Tibial nerve (tissue), 4 donors: ENCODE measurements at regions not wholly inside any gene's neighbourhood (a gene's known extent, or its start where the extent isn't known, plus 50 kb on each side); places are given as distances from the start of the nearest gene placed in this dataset.
"Not testable (repeated sequence)": the region's sequence is repeated elsewhere in the genome, so short reads cannot be mapped to it uniquely, and the experiment has no call there.

Experiments
- DNase-seq, 2 donors: peaks; one replicate each; pipeline ENCODE4 v3.0.0-alpha.2; 2019; ENCODE audit warnings: low spot score in 2 of 2
- H3K27ac ChIP-seq, 4 donors: fragments of 200-600 bp; sonication (generic) in 3 of 4; one replicate each; pipeline ENCODE4 v1.5.1; 2017 to 2019; ENCODE audit warnings: mild to moderate bottlenecking in 1 of 4
- H3K27me3 ChIP-seq, 2 donors: fragments of 200-600 bp; sonication (generic) in 1 of 2; one replicate each; pipeline versions ENCODE4 v1.5.1 to v1.6.0; 2017 to 2019
- H3K36me3 ChIP-seq, 3 donors: fragments of 200-600 bp; sonication (generic); one replicate each; pipeline ENCODE4 v1.5.1; 2018 to 2019
- H3K4me1 ChIP-seq, 4 donors: fragments of 200-600 bp; sonication (generic) in 3 of 4; one replicate each; pipeline ENCODE4 v1.5.1; 2017 to 2019
- H3K4me3 ChIP-seq, 4 donors: fragments of 200-600 bp; sonication (generic) in 3 of 4; one replicate each; pipeline ENCODE4 v1.5.1; 2017 to 2019; ENCODE audit warnings: mild to moderate bottlenecking in 1 of 4, moderate library complexity in 1 of 4
- H3K9me3 ChIP-seq, 4 donors: fragments of 200-600 bp; sonication (generic) in 3 of 4; one replicate each; pipeline ENCODE4 v1.5.1; 2017 to 2019
- EP300 ChIP-seq, 2 donors: sonication (generic); formaldehyde crosslinking; IDR thresholded peaks; one replicate each; pipeline ENCODE4 v1.6.1; 2017; ENCODE audit warnings: antibody characterized with exemption in 2 of 2, mild to moderate bottlenecking in 1 of 2
- POLR2A ChIP-seq, 2 donors: fragments of 450-650 bp; IDR thresholded peaks; one replicate each; pipeline ENCODE4 v1.6.1; 2017; ENCODE audit warnings: antibody characterized with exemption in 2 of 2, mild to moderate bottlenecking in 2 of 2, moderate library complexity in 2 of 2
- WGBS, 2 donors: methylation state at CpG; one replicate each; pipeline ENCODE4 v1.1.5; 2018; 5-methylcytosine and 5-hydroxymethylcytosine counted together
- TF ChIP-seq, protein P1 (sequence below), 5 experiments: fragments of 200-600 bp in 3 of 5; fragments of 450-650 bp in 2 of 5; sonication (generic) in 3 of 5; IDR thresholded peaks; one replicate each; pipeline ENCODE4 v1.5.1; 2016 to 2019; ENCODE audit warnings: antibody characterized with exemption in 5 of 5, mild to moderate bottlenecking in 3 of 5, moderate library complexity in 2 of 5

DNA sequence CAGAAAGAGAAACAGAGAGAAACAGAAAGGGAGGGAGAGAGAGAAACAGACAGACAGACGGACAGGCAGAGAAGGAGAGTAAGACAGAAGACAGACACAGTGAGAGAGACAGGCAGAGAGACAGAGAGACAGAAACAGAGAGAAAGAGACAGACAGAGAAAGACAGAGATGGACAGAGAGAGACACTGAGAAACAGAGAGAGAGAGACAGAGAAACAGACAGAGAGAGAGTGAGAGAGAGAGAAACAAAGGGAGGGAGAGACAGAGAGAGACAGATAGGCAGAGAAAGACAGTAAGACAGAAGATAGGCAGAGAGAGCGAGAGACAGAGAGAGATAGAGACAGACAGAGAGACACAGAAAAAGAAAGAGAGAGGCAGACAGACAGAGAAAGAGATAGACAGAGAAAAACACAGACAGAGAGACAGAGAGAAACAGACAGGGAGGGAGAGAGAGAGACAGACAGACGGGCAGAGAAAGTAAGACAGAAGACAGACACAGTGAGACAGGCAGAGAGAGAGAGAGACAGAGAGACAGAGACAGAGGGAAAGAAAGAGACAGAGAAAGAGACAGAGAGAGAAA lies 753.4 kb upstream of the DEFB115 start:
- WGBS, 2 donors = 72 to 75% methylated on average over 3 of the region's 3 CpGs
- Histone ChIP-seq H3K27ac (no peak overlapping the region), H3K27me3 (no peaks in the 10 kb centered on the region), H3K4me3 (no peak overlapping the region), H3K36me3 (no peaks in the 10 kb centered on the region), H3K9me3 (no peaks in the 10 kb centered on the region), H3K4me1 (peaks cover 0 to 13% (median 0%) of the 10 kb centered on the region in 4 donors)
- TF ChIP-seq, protein P1, sequence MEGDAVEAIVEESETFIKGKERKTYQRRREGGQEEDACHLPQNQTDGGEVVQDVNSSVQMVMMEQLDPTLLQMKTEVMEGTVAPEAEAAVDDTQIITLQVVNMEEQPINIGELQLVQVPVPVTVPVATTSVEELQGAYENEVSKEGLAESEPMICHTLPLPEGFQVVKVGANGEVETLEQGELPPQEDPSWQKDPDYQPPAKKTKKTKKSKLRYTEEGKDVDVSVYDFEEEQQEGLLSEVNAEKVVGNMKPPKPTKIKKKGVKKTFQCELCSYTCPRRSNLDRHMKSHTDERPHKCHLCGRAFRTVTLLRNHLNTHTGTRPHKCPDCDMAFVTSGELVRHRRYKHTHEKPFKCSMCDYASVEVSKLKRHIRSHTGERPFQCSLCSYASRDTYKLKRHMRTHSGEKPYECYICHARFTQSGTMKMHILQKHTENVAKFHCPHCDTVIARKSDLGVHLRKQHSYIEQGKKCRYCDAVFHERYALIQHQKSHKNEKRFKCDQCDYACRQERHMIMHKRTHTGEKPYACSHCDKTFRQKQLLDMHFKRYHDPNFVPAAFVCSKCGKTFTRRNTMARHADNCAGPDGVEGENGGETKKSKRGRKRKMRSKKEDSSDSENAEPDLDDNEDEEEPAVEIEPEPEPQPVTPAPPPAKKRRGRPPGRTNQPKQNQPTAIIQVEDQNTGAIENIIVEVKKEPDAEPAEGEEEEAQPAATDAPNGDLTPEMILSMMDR (IDR thresholded peaks at IDR 0.05) = no peak
- no peak for TF ChIP-seq POLR2A (IDR thresholded peaks at IDR 0.05)
- DNase-seq = no peak

DNA sequence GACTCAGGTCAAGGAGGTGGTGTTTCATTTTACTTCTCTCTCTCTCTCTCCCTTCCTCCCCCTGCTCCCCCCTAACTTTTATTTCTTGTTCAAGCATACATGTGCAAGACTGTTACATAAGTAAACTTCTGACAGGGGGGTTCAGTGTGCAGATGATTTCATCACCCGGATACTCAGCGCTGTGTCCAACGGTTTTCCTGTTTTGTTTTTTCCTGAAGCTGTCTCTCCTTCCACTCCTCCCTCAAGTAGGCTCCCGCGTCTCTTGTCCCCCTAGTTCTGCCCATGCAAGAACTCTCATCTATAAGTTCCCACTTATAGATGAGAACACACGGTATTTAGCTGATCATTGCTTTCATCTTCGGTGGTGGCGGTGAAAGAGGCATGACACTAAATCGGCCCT lies 751.9 kb upstream of the DEFB115 start:
- Histone ChIP-seq H3K4me3 (no peak overlapping the region), H3K27ac (no peak overlapping the region), H3K9me3 (no peaks in the 10 kb centered on the region), H3K36me3 (no peaks in the 10 kb centered on the region), H3K4me1 (peaks cover 0 to 2% (median 0%) of the 10 kb centered on the region in 4 donors), H3K27me3 (no peaks in the 10 kb centered on the region)
- TF ChIP-seq POLR2A (IDR thresholded peaks at IDR 0.05) (no peak), EP300 (IDR thresholded peaks at IDR 0.05) (no peak)
- TF ChIP-seq, protein P1 (IDR thresholded peaks at IDR 0.05) = no peak
- no peak for DNase-seq
- 88 to 95% methylated on average over 9 of the region's 9 CpGs for WGBS, 2 donors

- Histone ChIP-seq H3K9me3 (no peaks in the 10 kb centered on the region), H3K4me1 (no peaks in the 10 kb centered on the region), H3K4me3 (no peak overlapping the region), H3K27ac (no peak overlapping the region), H3K27me3 (no peaks in the 10 kb centered on the region), H3K36me3 (no peaks in the 10 kb centered on the region)
- whole genome bisulfite sequencing, 2 donors = 86 to 91% methylated on average over 17 to 18 of the region's 18 CpGs
- TF ChIP-seq EP300 (IDR thresholded peaks at IDR 0.05) (no peak), POLR2A (IDR thresholded peaks at IDR 0.05) (no peak)
- TF ChIP-seq, protein P1 (IDR thresholded peaks at IDR 0.05) = no peak
- DNase-seq = no peak
Measured at GRCh38 chr20:30506100-30506499, 751.4 kb upstream of the DEFB115 start.

- not testable (repeated sequence) for H3K27ac ChIP-seq, H3K4me3 ChIP-seq
- 91 to 92% methylated on average over 21 of the region's 21 CpGs for WGBS, 2 donors
Measured at GRCh38 chr20:30508382-30508781, 749.1 kb upstream of the DEFB115 start.

DNA sequence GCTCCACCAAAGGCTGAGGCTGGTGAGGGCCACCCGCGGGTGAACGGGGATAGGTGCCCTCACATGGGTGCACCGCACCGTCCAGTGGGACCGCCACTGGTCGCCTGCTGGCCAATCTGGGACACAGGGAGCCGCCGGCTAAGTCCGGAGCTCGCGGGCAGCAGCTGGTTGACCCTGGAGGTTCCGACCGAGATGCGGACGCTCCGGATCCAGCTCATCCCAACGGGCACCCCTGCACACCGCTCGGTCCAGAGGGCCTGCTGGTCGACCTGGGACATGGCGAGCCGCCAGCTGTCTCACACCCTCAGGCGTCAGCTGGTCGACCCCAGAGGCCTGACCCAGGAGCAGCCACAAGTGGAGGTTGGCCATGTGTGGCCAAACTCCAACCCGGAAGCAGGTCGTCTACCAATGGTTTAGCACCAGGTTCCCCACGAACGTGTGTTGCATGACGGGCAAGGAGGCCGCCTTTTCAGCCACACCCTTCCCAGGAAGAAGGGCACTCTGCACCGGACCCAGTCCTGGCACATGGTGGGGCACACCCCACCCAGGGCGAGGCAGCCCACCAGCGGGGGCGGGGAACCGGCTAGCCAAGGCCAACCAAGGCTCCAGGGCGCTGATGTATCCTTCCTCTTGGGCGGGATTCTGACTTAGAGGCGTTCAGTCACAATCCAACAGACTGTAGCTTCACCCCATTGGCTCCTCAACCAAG lies 746.0 kb upstream of the DEFB115 start:
- TF ChIP-seq, protein P1 (IDR thresholded peaks at IDR 0.05) = no peak
- TF ChIP-seq EP300 (IDR thresholded peaks at IDR 0.05) (no peak), POLR2A (IDR thresholded peaks at IDR 0.05) (no peak)
- Histone ChIP-seq H3K36me3 (no peaks in the 10 kb centered on the region), H3K9me3 (peaks cover 0 to 20% (median 0%) of the 10 kb centered on the region in 4 donors), H3K27ac (no peak overlapping the region), H3K4me1 (no peaks in the 10 kb centered on the region), H3K4me3 (no peak overlapping the region), H3K27me3 (no peaks in the 10 kb centered on the region)
- DNase-seq = no peak
- WGBS, 2 donors = 82 to 83% methylated on average over 31 to 39 of the region's 39 CpGs

More at GRCh38 chr20:30508382-30508781, 749.1 kb upstream of the DEFB115 start:
- H3K27me3 ChIP-seq, H3K4me1 ChIP-seq, H3K36me3 ChIP-seq, DNase-seq: not testable (repeated sequence)
- peaks cover 0 to 17% (median 0%) of the 10 kb centered on the region in 4 donors for H3K9me3 ChIP-seq
